ENCODE measurements at regions not wholly inside any gene's neighbourhood (a gene's known extent, or its start where the extent isn't known, plus 50 kb on each side); places are given as distances from the start of the nearest gene placed in this dataset.

DNA sequence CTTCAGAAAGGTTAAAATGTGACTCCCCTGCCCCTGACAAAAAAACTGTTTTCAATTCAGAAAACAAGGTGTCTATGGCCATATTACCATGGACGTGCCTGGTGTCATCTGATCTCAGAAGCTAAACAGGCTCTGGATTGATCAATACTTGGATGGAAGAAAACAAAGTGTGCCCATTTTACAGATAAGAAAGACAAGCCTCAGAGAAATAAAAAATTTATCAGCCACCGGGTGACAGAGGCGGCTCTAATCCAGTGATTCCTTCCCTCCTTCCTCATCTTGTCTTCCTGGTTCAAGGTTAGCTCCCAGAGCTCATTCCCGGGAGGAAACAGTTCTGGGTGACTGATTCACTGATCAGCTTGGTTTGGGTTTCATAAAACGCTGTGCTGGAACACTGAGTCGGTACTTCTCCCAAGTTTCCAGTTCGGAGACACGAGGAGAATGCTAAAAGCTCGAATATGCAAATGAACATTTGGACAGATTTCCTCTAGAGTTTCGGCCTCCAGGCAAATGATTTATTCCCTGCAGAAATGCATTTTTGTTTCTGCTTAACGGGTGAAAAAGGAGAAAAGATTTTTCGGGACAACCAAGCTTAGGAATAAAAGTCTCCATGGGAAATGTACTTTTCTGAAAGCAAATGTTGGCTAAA lies 211.2 kb downstream of the UQCRFS1 start:
- Histone ChIP-seq H3K4me3 (ENCODE audit: low read length in 2 of 2) (no peak overlapping the region), H2BK120ac (ENCODE audit: low read depth, low read length) (no peak overlapping the region), H3K9ac (ENCODE audit: low read depth, low read length, poor library complexity) (no peak overlapping the region), H3K79me1 (ENCODE audit: low read depth, low read length) (no peaks in the 10 kb centered on the region), H2AK5ac (ENCODE audit: low read depth, low read length) (no peak overlapping the region), H2AFZ (ENCODE audit: low read length) (no peak overlapping the region), H3K18ac (ENCODE audit: low read length) (no peak overlapping the region), H3K9me3 (replicated peaks in 1 of 2; ENCODE audit: control insufficient read depth in 2 of 2, insufficient read depth in 1 of 2, low read depth in 1 of 2, low read length in 2 of 2) (peaks cover 0 to 5% of the 10 kb centered on the region in 2 donors), H3K4me2 (ENCODE audit: insufficient read depth, low read length, poor library complexity, severe bottlenecking) (no peak overlapping the region), H3K23ac (ENCODE audit: low read depth, low read length, poor library complexity) (no peak overlapping the region), H3K27me3 (ENCODE audit: control insufficient read depth in 3 of 3, insufficient read depth in 3 of 3, low read depth in 1 of 3, low read length in 3 of 3) (no peaks in the 10 kb centered on the region), H4K8ac (ENCODE audit: low read depth, low read length) (no peak overlapping the region), H3K4ac (ENCODE audit: low read length) (no peak overlapping the region), H4K91ac (ENCODE audit: low read depth, low read length, poor library complexity) (no peak overlapping the region), H3K27ac (replicated peaks; ENCODE audit: low read length) (no peak overlapping the region), H3K14ac (ENCODE audit: low read length) (no peak overlapping the region), H3K4me1 (ENCODE audit: control insufficient read depth in 2 of 2, insufficient read depth in 1 of 2, low read depth in 1 of 2, low read length in 2 of 2) (peaks cover 0 to 12% of the 10 kb centered on the region in 2 donors), H3K36me3 (replicated peaks in 1 of 2; ENCODE audit: control insufficient read depth in 2 of 2, insufficient read depth in 2 of 2, low read length in 2 of 2) (no peaks in the 10 kb centered on the region), H2BK15ac (ENCODE audit: low read length) (no peak overlapping the region), H2BK5ac (ENCODE audit: low read length) (no peak overlapping the region), H2BK12ac (ENCODE audit: low read length) (no peak overlapping the region)
- DNase-seq (ENCODE audit: low spot score) = no peak
- no CpG with 5 or more reads among the region's 12 CpGs for whole genome bisulfite sequencing, 2 donors (ENCODE audit: extremely low coverage in 2 of 2, insufficient read length in 2 of 2, insufficient replicate concordance in 1 of 2)

DNA sequence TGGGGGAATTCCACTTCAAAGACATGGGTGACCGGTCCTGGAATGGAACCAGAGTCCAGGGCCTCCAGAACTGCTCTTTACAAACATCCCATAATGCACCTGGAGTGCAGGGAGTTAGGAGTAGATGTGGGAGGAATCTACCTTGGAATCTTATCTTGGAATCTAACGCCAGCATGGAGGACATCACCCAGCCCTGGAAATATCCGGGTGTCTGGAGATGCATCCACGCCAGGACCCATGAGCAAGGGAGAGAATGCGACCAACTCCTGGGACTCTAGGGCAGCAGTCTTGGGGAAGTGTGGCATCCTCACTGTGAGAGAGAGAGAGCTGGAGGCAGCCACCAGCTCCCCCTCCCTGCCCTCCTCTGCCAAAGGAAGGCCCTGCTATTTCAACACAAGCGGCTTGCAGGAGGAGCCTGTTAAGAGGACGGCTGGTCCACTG lies 211.8 kb downstream of the UQCRFS1 start:
- Histone ChIP-seq H3K27me3 (ENCODE audit: control insufficient read depth in 3 of 3, insufficient read depth in 3 of 3, low read depth in 1 of 3, low read length in 3 of 3) (no peaks in the 10 kb centered on the region), H4K8ac (ENCODE audit: low read depth, low read length) (no peak overlapping the region), H2BK120ac (ENCODE audit: low read depth, low read length) (no peak overlapping the region), H2BK15ac (ENCODE audit: low read length) (no peak overlapping the region), H3K4me1 (ENCODE audit: control insufficient read depth in 2 of 2, insufficient read depth in 1 of 2, low read depth in 1 of 2, low read length in 2 of 2) (peaks cover 0 to 12% of the 10 kb centered on the region in 2 donors), H3K4me3 (ENCODE audit: low read length in 2 of 2) (no peak overlapping the region), H3K23ac (ENCODE audit: low read depth, low read length, poor library complexity) (no peak overlapping the region), H3K79me1 (ENCODE audit: low read depth, low read length) (no peaks in the 10 kb centered on the region), H2AK5ac (ENCODE audit: low read depth, low read length) (no peak overlapping the region), H3K9me3 (replicated peaks in 1 of 2; ENCODE audit: control insufficient read depth in 2 of 2, insufficient read depth in 1 of 2, low read depth in 1 of 2, low read length in 2 of 2) (peaks cover 0 to 5% of the 10 kb centered on the region in 2 donors), H2AFZ (ENCODE audit: low read length) (no peak overlapping the region), H3K36me3 (replicated peaks in 1 of 2; ENCODE audit: control insufficient read depth in 2 of 2, insufficient read depth in 2 of 2, low read length in 2 of 2) (no peaks in the 10 kb centered on the region), H3K18ac (ENCODE audit: low read length) (no peak overlapping the region), H3K14ac (ENCODE audit: low read length) (no peak overlapping the region), H3K4me2 (ENCODE audit: insufficient read depth, low read length, poor library complexity, severe bottlenecking) (no peak overlapping the region), H2BK5ac (ENCODE audit: low read length) (no peak overlapping the region), H3K27ac (replicated peaks; ENCODE audit: low read length) (no peak overlapping the region), H2BK12ac (ENCODE audit: low read length) (no peak overlapping the region), H3K4ac (ENCODE audit: low read length) (no peak overlapping the region), H4K91ac (ENCODE audit: low read depth, low read length, poor library complexity) (no peak overlapping the region), H3K9ac (ENCODE audit: low read depth, low read length, poor library complexity) (no peak overlapping the region)
- no CpG with 5 or more reads among the region's 7 CpGs for WGBS, 2 donors (ENCODE audit: extremely low coverage in 2 of 2, insufficient read length in 2 of 2, insufficient replicate concordance in 1 of 2)
- DNase-seq (ENCODE audit: low spot score) = no peak

DNA sequence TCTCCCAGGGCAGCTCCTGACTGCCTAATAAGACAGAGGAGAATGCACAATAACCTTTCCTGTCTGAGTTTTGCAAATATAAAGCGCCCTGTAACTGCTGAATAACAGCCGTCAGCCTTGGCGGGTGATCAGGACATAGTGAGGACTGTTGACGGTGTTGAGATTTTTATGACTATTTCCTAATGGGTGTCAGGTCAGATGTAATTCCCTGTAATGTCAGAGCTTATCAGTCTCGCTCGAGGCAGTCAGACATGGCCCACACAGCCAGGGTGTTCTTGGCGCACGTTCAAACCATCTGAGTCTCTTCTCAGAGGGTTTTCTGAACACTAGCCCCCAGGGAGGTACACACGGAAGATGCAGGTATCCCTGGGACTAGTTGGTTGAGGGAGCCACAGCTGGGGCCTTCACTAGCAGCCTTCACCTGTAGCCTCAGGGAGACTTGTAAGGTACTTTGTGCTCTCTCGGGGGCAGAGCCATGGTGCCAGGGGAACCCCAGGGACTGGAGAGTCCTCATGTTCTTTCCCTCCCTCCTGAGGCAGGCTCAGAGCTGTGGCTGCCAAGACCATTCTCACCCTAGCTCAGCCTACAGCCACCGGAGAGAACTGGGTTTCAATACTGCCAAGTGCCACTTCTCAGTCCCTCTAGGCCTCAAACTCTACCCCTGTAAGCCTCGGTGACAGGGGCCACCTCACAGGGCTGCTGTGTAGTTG lies 213.1 kb downstream of the UQCRFS1 start:
- WGBS, 2 donors (ENCODE audit: extremely low coverage in 2 of 2, insufficient read length in 2 of 2, insufficient replicate concordance in 1 of 2) = no CpG with 5 or more reads among the region's 12 CpGs
- no peak overlapping the region for H3K23ac ChIP-seq (ENCODE audit: low read depth, low read length, poor library complexity)
- no peak overlapping the region for H3K27ac ChIP-seq (replicated peaks; ENCODE audit: low read length)
- H2BK12ac ChIP-seq (ENCODE audit: low read length) = no peak overlapping the region
- no peak for DNase-seq (ENCODE audit: low spot score)
- H3K36me3 ChIP-seq (replicated peaks in 1 of 2; ENCODE audit: control insufficient read depth in 2 of 2, insufficient read depth in 2 of 2, low read length in 2 of 2) = no peaks in the 10 kb centered on the region
- H2BK5ac ChIP-seq (ENCODE audit: low read length) = no peak overlapping the region
- no peak overlapping the region for H3K14ac ChIP-seq (ENCODE audit: low read length)
- H2BK15ac ChIP-seq (ENCODE audit: low read length) = no peak overlapping the region
- H3K4me3 ChIP-seq (ENCODE audit: low read length in 2 of 2) = no peak overlapping the region
- H2BK120ac ChIP-seq (ENCODE audit: low read depth, low read length) = no peak overlapping the region
- H3K18ac ChIP-seq (ENCODE audit: low read length) = no peak overlapping the region
- H2AK5ac ChIP-seq (ENCODE audit: low read depth, low read length) = no peak overlapping the region
- peaks cover 0 to 10% of the 10 kb centered on the region in 2 donors for H3K9me3 ChIP-seq (replicated peaks in 1 of 2; ENCODE audit: control insufficient read depth in 2 of 2, insufficient read depth in 1 of 2, low read depth in 1 of 2, low read length in 2 of 2)
- H3K79me1 ChIP-seq (ENCODE audit: low read depth, low read length) = no peaks in the 10 kb centered on the region
- H3K9ac ChIP-seq (ENCODE audit: low read depth, low read length, poor library complexity) = no peak overlapping the region
- H3K4me1 ChIP-seq (ENCODE audit: control insufficient read depth in 2 of 2, insufficient read depth in 1 of 2, low read depth in 1 of 2, low read length in 2 of 2) = peaks cover 0 to 10% of the 10 kb centered on the region in 2 donors
- H3K4me2 ChIP-seq (ENCODE audit: insufficient read depth, low read length, poor library complexity, severe bottlenecking) = no peak overlapping the region
- H4K8ac ChIP-seq (ENCODE audit: low read depth, low read length) = no peak overlapping the region
- H4K91ac ChIP-seq (ENCODE audit: low read depth, low read length, poor library complexity) = no peak overlapping the region
- no peaks in the 10 kb centered on the region for H3K27me3 ChIP-seq (ENCODE audit: control insufficient read depth in 3 of 3, insufficient read depth in 3 of 3, low read depth in 1 of 3, low read length in 3 of 3)
- H2AFZ ChIP-seq (ENCODE audit: low read length) = no peak overlapping the region
- H3K4ac ChIP-seq (ENCODE audit: low read length) = no peak overlapping the region

DNA sequence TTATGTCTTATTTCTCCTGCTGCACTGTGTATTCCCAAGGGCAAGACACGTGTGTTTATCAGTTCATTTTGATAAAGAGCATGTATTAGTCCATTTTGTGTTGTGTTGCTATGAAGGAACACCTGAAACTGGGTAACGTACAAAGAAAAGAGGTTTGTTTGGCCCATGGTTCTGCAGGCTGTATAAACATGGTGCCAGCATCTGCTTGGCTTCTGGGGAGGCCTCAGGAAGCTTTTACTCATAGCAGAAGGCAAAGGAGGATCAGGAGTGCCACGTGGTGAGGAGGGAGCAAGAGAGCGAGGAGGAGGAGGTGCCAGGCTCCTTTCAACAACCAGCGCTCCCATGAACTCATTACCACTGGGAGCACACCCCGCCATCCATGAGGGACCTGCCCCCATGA lies 214.0 kb downstream of the UQCRFS1 start:
- Histone ChIP-seq H2AFZ (ENCODE audit: low read length) (no peak overlapping the region), H3K4me3 (ENCODE audit: low read length in 2 of 2) (no peak overlapping the region), H2BK5ac (ENCODE audit: low read length) (no peak overlapping the region), H3K79me1 (ENCODE audit: low read depth, low read length) (no peaks in the 10 kb centered on the region), H3K36me3 (replicated peaks in 1 of 2; ENCODE audit: control insufficient read depth in 2 of 2, insufficient read depth in 2 of 2, low read length in 2 of 2) (no peaks in the 10 kb centered on the region), H3K18ac (ENCODE audit: low read length) (no peak overlapping the region), H3K27me3 (ENCODE audit: control insufficient read depth in 3 of 3, insufficient read depth in 3 of 3, low read depth in 1 of 3, low read length in 3 of 3) (no peaks in the 10 kb centered on the region), H3K9ac (ENCODE audit: low read depth, low read length, poor library complexity) (no peak overlapping the region), H3K4me1 (ENCODE audit: control insufficient read depth in 2 of 2, insufficient read depth in 1 of 2, low read depth in 1 of 2, low read length in 2 of 2) (peaks cover 0 to 9% of the 10 kb centered on the region in 2 donors), H3K9me3 (replicated peaks in 1 of 2; ENCODE audit: control insufficient read depth in 2 of 2, insufficient read depth in 1 of 2, low read depth in 1 of 2, low read length in 2 of 2) (peaks cover 0 to 11% of the 10 kb centered on the region in 2 donors), H3K4me2 (ENCODE audit: insufficient read depth, low read length, poor library complexity, severe bottlenecking) (no peak overlapping the region), H3K23ac (ENCODE audit: low read depth, low read length, poor library complexity) (no peak overlapping the region), H3K14ac (ENCODE audit: low read length) (no peak overlapping the region), H3K4ac (ENCODE audit: low read length) (no peak overlapping the region), H3K27ac (replicated peaks; ENCODE audit: low read length) (no peak overlapping the region), H2BK120ac (ENCODE audit: low read depth, low read length) (no peak overlapping the region), H4K8ac (ENCODE audit: low read depth, low read length) (no peak overlapping the region), H2BK12ac (ENCODE audit: low read length) (no peak overlapping the region), H2AK5ac (ENCODE audit: low read depth, low read length) (no peak overlapping the region), H4K91ac (ENCODE audit: low read depth, low read length, poor library complexity) (no peak overlapping the region), H2BK15ac (ENCODE audit: low read length) (no peak overlapping the region)
- no CpG with 5 or more reads among the region's 6 CpGs for WGBS, 2 donors (ENCODE audit: extremely low coverage in 2 of 2, insufficient read length in 2 of 2, insufficient replicate concordance in 1 of 2)
- DNase-seq (ENCODE audit: low spot score) = no peak

All from neuronal stem cell (in vitro differentiated cells).